Hematopoietic multipotent progenitor cell (in vitro differentiated cells): ENCODE measurements at regions not wholly inside any gene's neighbourhood (a gene's known extent, or its start where the extent isn't known, plus 50 kb on each side); places are given as distances from the start of the nearest gene placed in this dataset.

Experiments
- DNase-seq, 3 donors: peaks; one replicate each; pipeline ENCODE4 v3.0.0-alpha.2; 2011 to 2015; ENCODE audit warnings: low read depth in 2 of 3, low spot score in 2 of 3

GRCh38 chr10:110373857-110374654, 69.3 kb upstream of the SMNDC1 start:
- no peak for DNase-seq

- no peak for DNase-seq
Observed at GRCh38 chr10:110375121-110375520, 70.4 kb upstream of the SMNDC1 start.

GRCh38 chr10:110376021-110376766, 71.5 kb upstream of the SMNDC1 start:
- DNase-seq = peak in 1 of 3 donors; percentile 36

- DNase-seq = no peak
Observed at GRCh38 chr10:110376767-110377160, 72.0 kb upstream of the SMNDC1 start.

GRCh38 chr10:110378006-110378405, 73.3 kb upstream of the SMNDC1 start:
- peak in 1 of 3 donors; percentile 35 for DNase-seq

- no peak for DNase-seq
Observed at GRCh38 chr10:110378533-110379108, 73.9 kb upstream of the SMNDC1 start.

- no peak for DNase-seq
Observed at GRCh38 chr10:110379831-110380230, 75.1 kb upstream of the SMNDC1 start.

- DNase-seq = no peak
Observed at GRCh38 chr10:110380293-110380692, 75.6 kb upstream of the SMNDC1 start.

GRCh38 chr10:110382695-110383094, 78.0 kb upstream of the SMNDC1 start:
- DNase-seq = no peak

- DNase-seq = no peak
Observed at GRCh38 chr10:110387617-110387982, 82.9 kb upstream of the SMNDC1 start.

- no peak for DNase-seq
Observed at GRCh38 chr10:110387983-110388686, 83.4 kb upstream of the SMNDC1 start.

GRCh38 chr10:110388687-110389052, 84.0 kb upstream of the SMNDC1 start:
- DNase-seq = no peak

- DNase-seq = no peak
Observed at GRCh38 chr10:110389255-110389654, 84.5 kb upstream of the SMNDC1 start.

GRCh38 chr10:110391541-110391940, 86.8 kb upstream of the SMNDC1 start:
- no peak for DNase-seq

GRCh38 chr10:110392121-110392520, 87.4 kb upstream of the SMNDC1 start:
- no peak for DNase-seq

- DNase-seq = no peak
Observed at GRCh38 chr10:110392868-110393740, 88.4 kb upstream of the SMNDC1 start.

- no peak for DNase-seq
Observed at GRCh38 chr10:110393866-110394265, 89.1 kb upstream of the SMNDC1 start.

GRCh38 chr10:110394296-110394695, 89.6 kb upstream of the SMNDC1 start:
- DNase-seq = no peak

GRCh38 chr10:110394898-110395297, 90.2 kb upstream of the SMNDC1 start:
- no peak for DNase-seq
